Stimulated activated CD8-positive, alpha-beta memory T cell treated with anti-CD3 and anti-CD28 coated beads, Interleukin-15, amount 100 ng/mL, for 24 hours (primary cell): ENCODE measurements at regions not wholly inside any gene's neighbourhood (a gene's known extent, or its start where the extent isn't known, plus 50 kb on each side); places are given as distances from the start of the nearest gene placed in this dataset.
"Not testable (repeated sequence)": the region's sequence is repeated elsewhere in the genome, so short reads cannot be mapped to it uniquely, and the experiment has no call there.

Experiments
- DNase-seq: peaks from one replicate; pipeline ENCODE4 v3.0.0-alpha.2; 2020; ENCODE audit warnings: low read depth

DNA sequence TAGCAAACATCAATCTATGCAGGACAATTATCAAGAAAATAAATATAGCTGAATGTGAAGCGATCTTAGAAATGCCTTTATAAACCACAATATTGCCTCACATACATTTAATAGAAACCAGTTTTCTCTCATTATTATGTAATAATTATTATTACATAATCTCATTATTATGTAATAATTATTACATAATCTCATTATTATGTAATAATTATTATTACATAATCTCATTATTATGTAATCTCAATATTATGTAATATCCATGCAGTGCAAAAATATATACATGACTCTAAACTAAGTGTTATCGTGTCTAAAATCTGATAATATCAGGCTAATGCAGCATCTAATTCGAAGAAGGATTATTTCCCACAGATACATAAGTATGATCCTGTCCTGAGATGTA is 563.9 kb upstream of the SEMA6A start:
- DNase-seq, result no peak

DNA sequence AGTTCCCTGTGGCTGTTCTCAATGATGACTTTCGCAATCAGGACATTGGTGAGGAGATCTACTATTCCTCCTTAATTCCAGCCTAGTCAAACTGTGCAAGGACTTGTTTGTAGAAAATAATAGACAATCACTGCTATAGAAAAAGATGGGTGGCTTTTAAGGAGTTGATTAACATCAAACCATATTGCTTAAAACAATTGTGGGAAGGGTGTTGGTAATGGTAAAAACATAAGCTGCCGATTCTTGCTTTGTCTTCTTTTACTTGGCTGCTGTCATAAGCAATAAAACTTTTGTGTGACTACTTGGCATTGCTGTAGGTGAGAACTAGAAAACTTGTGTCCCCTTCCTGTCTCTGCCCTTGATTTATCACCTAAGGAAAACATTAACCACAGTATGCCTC is 561.2 kb upstream of the SEMA6A start:
- no peak for DNase-seq

DNA sequence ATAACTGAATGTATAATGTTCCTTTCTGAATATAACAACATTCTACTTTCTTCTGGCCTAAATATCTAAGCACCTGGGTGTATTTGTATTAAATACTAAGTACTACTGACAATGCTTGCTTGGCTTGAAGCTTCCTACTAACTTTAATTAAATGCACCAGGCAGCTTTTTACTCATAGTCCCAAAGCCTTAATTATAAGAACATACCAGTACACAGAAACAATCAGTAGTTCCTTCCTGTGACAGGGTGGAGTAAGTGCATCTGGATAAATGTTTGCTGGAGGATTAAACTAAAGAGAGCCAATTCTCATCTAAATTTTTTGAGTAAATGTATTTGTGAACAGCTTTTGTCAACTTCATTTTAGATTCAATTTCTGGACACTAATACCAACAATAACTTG is 558.6 kb upstream of the SEMA6A start:
- DNase-seq, result no peak

DNA sequence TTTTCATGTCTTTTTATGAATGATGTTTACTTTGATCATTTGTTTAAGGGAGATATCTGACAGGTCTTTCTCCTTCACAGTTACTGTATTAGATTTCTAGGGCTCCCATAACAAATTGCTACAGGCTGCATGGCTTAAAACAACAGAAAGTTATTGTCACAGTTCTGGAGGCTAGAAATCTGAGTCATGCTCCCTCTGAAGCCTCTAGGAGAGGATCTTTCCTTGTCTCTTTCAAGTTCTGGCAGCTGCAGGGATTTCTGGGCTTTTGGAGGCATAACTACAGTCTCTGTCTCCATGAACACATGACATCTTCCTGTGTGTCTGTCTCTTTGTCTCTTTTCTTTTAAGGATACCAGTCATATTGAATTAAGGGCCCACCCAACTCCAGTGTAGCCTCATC is 557.3 kb upstream of the SEMA6A start:
- DNase-seq, result no peak

DNA sequence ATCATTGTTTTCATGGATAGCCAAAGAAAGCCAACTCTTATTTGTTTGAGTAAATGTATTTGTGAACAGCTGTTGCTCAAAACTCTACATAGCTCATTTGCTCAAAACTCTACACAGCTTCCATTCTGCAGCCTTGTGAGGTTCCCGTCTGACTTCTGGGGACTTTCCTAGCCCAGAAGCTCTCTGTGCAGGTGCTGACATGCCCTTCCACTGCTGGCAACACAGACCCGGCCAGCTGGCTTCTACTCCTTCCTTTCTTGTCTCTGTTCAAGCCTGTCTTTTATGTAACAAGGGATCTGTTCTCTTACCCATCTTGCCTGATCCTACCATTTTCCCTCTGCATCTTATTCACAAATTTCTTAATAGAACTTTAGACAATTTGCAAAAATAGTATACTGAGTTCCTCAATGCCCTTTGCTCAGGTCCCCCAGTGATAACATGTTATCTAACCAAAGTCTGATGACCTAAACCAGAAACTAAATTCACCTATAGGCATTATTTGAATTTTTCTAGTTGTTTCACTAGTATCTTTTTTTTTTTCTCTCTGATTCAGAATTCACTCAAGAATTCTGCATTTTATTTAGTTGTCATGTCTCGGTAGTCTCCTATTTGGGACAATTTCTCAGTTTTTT is 556.5 kb upstream of the SEMA6A start:
- no peak for DNase-seq

DNA sequence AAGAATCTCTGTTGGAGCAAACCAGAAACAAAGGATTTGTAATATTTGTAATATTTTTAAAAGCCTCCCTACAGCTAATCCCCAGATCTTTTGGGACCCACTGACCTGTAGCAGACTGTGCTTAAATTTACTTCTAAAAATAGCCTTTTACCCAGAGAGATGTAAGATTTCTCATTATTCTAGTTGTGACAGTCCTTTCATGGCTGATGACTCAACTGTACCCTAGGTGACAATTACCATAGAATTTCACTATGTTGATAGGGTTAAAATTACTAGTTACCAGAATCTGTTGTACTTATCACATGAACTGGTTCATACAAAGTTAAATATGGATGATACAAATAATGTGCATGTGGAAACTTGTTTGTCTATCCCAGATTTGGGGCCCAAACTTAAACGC is 543.9 kb upstream of the SEMA6A start:
- DNase-seq, result no peak

DNA sequence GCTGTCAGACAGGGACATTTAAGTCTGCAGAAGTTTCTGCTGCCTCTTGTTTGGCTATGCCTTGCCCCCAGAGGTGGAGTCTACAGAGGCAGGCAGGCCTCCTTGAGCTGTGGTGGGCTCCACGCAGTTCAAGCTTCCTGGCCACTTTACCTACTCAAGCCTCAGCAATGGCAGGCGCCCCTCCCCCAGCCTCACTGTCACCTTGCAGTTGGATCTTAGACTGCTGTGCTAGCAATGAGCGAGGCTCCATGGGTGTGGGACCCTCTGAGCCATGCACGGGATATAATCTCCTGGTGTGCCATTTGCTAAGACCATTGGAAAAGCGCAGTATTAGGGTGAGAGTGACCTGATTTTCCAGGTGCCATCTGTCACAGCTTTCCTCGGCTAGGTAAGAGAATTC is 542.7 kb upstream of the SEMA6A start:
- not testable (repeated sequence) for DNase-seq

DNA sequence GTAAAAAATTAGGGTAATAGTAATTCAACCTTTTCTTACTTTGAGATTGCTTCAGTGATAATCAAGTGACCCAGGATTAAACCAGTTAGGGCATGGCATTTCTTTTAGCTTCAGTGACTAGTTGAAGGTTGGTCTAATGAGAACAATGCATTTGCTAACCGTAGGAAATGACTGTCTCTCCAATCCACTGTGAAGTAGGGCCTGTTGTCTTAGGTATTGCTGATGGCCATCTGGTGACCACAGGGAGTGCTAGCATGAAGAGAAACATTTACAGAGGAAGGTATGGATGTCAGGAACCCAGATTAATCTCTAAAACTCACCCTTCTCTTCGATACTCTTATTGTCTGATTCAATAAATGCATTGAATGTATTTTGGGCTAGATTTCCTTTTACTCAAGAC is 535.9 kb upstream of the SEMA6A start:
- no peak for DNase-seq

DNA sequence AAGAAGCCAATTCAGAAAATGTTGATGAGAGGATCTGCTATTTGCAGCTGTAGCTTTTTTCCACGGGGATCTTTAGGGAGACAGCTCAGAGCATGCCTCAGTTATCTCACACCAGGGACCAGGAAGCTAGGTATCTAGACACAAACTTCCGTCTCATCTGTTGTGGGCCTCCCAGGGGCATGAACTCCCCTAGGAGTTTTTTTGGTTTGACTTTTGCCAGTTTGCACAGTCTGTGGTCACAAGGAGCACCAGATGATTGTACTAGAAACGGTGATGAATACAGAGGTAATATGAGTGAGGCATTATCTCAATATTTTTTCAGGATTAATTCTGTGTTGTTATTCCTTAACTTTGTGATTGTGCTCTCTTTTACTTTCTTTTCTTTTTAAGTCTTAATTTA is 533.2 kb upstream of the SEMA6A start:
- DNase-seq, result no peak

DNA sequence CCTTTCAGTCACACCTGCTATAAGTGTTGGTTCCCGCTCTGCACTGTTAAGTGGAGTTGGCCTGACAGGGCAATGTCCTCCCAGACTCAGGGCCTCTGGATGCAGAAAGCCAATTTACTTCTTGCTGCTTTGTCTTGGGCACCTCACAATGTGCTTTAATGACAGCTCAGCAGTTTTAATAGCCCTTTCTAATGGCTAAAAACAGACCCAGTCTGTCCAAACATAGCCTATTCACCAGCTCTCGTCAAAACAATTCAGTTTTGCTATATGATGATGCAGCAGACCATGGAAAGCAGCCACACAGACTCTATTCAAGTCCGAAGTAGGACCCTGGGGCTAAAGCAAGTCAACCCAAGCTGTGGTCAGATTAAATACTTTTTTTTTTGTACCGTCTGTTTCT is 529.1 kb upstream of the SEMA6A start:
- DNase-seq, result no peak

DNA sequence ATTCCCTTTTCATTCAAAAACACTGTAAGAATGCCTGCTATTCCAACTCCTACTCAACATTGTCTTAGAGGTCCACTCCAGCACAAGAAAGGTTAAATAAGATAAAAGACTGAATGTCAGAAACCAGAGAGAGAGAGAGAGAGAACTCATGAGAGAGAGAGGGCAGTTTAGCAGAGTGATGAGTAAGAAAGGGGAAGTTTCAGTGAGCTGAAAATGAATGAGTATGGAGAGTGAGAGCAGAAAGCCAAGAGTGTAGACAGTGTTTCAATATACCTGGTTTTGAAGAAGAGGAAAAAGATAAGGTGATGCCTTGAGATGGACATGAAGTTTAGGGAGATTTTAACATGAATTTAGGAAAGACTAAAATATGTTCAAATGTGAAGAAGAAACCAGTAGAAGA is 528.0 kb upstream of the SEMA6A start:
- no peak for DNase-seq

DNA sequence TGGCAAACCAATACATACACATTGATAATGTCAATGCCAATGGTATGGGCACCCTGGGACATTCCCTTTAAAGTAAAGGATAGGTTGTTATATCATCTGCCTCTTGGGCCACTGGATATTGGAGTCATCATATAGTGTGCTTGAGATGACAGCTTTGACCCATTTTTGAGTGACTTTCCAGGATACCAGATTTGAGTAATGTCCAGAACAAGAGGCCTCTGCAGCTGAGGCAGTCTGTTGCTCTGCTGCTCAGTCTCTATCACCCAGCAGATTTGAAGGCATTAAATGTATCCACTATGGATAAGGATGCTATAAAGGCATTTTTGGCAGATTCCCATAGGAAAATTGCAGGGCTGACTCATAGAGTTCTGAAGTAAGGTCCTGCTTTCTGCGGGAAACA is 525.6 kb upstream of the SEMA6A start:
- no peak for DNase-seq

DNA sequence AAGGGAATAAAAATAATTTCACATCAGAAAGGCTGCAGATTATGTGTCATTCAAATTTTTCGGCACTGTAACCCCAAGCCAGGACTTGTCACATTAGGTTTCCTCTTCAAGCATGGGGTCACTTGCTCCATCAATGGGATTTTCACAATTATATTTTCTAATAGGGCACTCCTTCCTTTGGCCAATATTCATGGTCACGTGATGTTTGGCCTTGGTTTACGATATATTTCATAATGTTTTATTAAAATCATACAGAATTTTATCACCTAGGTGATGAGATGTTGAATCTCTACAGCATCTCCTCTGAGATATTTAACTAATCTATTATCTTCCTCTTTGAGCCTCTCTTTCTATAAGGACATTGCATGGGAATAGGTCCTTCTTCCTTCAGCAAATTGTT is 523.5 kb upstream of the SEMA6A start:
- no peak for DNase-seq

DNA sequence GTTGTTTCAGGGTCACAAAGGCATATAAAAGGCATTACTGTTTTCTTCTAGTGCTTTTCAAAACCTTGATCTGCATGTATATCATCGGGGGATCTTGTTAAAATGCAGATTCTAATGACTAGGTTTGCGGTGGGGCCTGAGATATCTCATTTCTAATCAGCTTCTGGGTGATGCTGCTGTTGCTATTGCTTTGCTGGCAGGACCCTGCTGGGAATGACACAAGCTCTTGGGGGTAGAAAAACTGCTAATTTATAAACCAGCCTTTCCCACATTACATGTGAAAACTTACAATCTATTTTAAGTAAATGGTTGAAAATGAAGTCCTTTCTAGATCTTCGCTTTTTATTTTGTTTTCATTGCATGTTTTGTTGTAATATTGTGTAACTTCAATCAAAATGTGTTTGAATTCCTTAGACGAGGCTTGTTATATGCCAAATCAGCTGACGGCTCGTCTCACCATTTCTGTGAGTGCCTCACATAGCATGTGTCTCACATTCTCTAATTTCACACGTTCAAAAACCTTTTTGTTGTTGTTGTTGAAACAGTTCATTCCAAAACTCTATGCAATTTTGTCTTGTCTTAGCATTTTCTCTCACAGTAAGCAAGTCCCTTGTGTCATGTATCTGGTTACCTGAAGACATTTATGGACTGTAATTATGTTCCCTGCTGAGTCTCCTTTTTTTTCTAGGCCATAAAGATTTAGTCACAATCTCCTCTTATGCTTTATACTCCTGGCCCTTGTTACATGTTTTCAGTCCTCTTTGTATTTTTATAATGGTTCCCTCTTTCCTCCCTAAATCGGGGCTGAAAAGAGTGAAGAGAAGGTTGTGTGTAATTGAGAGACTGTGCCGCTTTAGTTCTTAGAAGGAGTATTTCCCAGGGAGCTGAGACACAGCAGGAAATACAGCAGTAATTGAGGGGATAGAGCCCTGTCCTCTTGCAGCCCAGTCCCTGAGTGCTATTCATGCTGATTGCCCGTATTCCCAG is 521.0 kb upstream of the SEMA6A start:
- no peak for DNase-seq

DNA sequence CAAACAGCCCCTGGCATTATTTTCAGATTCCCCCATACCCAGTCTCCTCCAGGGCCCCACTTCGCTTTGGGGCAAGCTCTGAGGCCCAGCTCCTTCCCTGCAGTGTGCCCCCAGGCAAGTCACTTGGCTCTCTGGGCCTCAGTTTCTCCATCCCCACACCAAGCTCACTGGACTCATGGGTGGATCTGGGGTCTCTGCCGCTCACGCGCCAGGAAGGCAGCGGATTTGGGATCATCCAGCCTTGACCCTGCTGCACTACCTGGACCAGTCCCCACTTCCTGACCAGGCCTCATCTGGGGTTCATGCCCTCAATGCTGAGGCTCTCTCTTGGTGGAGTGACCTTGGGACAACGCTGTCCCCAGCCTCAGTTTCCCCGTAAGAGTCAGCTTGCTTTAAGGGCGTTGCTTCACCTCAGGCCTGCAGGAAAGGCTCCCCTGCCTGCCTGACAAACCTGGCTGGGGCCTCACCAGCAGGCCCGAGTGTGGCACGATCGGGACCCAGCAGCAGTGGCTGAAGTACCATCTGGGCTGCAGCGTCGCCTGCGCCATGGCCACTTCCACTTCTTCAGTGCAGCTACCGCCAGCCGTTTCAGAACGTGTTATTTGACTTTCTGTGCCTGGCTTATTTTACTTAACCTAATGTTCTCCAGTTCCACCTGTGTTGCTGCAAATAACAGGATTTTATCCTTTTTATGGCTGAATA is 519.6 kb upstream of the SEMA6A start:
- no peak for DNase-seq

DNA sequence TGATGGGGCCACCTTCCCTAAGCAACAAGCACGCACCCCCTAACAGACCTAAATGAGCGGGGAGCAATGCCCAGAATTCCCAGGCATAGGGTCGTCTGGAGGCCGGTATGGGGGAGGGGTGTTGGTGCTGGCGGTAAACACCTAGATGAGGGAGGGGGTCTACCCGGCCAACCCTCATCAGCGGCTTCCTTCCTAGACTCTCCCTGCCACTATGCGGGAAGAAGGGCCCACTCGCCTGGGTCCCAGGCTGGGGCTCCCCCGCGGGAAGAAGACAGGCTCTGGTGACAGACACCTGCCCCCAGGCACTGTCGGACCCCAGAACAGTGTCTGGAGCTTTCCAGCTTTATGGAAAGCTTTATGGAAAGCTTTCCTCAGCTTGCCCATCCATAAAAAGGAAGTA is 519.0 kb upstream of the SEMA6A start:
- no peak for DNase-seq

DNA sequence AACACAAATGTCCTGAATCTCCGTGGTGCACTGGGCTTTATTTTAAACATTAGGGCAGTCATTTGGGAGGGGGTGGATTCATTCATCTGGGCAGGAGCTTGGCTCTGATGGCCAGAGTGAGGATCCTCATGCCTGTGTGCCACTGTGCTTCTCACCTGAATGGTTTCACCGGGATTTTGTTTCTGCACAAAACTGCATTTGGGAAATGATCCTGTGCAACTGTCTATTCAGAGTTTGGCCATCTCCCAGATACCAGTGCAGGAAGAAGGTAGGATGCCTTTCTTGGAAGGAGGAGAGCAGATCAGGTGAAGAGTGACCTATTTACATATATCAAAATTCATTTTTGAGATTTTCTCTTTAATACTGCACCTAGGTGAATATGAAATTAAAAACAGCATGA is 514.4 kb upstream of the SEMA6A start:
- DNase-seq, result no peak

DNA sequence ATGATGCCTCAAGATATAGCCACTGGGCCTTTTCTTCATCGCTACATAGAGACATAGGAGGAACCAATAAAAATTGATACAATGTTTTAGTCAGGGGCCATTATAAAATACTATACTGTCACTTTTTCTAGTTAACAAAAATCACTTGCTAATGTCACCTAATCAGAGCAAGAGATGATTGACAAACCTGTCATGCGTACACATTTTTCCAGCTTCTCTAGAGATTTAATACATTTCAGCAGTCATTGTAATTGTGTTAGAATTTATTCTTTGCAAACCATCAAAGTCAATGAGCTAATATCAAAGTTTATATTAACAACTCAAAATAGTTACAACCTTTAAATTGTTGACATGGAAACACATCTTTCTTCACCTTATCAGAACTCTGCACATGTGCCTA is 513.6 kb upstream of the SEMA6A start:
- no peak for DNase-seq

DNA sequence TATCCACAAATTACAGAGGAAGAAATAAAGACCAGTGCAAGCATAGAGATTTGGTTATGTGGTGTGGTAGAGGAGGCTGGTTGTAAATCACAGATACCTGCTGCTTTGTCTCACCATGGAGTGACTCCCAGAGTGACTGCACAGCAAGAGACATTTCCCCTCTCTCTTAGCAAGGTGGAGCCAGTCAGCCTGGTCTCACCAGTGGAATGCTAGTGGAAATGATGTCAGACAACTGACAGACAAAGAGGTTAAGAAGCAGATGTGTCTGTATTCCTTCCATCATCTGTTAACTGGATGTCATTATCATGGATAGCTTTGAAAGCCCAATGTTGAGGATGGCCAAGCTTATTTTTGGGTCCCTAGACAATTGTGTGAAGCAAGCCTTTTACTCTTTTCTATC is 509.4 kb upstream of the SEMA6A start:
- no peak for DNase-seq

DNA sequence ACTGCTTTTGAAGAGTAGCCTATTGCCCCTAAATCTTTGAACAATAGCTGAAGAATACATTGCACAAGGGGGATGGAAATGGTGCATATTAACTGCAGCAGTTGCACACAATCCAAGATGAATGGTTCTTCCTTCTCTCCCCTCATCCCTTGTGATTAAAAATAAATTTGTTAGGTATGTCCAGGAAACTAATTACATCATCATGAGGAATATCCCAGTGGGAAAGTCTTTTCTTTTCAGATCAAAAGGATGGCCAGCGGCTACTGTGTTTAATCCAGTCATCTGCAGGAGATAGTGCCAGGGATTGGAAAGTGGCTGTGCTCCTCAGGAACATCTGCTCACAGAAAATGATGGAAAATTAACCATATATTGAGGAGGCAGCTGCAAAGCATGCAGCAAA is 508.4 kb upstream of the SEMA6A start:
- no peak for DNase-seq

DNA sequence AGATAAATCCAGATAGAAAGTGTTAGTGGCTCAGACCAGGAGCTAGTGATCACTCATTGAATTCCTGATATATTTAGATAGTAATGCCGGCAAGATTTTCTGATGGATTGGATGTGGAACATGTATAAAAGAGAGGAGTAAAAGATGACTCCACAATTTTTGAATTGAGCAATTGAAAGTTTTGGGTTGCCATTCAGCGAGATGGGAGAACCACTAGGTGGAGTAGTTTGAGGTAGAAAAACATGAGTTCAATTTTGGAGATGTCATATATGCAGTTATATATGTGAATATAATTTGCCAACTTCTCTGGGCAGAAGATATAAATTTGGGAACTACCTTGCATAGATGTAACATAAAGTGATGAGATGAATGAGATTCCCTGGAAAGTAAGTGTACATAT is 502.5 kb upstream of the SEMA6A start:
- DNase-seq, result no peak

DNA sequence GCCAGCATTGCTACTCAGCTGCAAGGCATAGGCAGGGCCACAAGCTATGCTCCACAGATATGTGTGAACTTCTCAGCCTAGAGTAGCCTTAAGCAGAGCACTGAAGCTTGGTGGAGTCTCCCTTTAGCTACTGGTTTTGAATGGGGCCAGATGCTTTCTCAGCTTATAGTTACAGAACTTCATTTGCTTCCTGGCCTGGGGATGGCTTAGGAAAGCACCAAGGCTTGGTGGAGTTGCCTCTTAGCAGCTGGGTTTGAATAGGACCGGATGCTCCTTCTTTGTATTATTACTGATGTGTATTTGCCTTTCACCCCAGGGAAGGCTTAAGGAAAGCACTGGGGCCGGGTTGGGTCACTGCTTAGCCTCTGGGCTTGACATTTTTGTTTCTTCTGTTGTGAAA is 497.8 kb upstream of the SEMA6A start:
- DNase-seq, result no peak

DNA sequence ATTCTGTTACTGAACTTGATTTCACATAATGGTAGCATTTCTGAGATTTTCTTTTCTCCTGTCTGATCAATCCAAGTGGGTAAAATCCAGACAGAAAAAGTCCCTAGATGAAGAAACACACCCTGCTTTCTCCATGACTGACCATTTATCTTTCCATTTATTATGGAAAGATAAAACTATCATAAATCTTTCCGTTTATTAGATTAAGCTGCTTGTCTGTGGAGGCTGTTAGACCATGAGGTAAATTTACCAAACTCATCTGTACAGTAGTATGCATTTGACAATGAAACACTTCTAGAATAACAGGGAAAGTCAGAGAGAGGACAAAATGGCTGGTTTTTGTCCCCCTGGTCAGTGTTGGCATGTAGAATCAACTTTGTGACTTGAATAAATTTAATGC is 491.2 kb upstream of the SEMA6A start:
- DNase-seq, result no peak
